ENCODE measurements at regions not wholly inside any gene's neighbourhood (a gene's known extent, or its start where the extent isn't known, plus 50 kb on each side); places are given as distances from the start of the nearest gene placed in this dataset.

DNA sequence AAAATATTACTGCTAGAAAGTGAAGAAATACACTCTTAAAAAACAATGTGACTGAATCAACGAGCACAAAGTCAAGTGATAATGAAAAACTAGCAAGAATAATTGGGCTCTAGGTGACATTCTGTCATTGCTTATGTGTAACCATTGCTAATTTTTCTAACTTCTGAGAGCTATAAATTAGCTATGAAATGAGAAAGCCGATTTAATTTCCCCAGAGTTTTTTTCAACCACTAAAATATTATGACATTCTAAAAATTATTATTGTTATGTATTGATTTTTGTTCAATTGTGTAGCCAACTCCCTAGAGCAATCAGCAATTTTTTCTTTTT lies 458.6 kb upstream of the ATXN8OS start:
- H3K9ac ChIP-seq (ENCODE audit: control insufficient read depth, extremely low read depth, insufficient read depth, low read length), result no peak overlapping the region
- no peak overlapping the region for H3K4me3 ChIP-seq (ENCODE audit: control insufficient read depth in 2 of 3, extremely low read depth in 1 of 3, insufficient read depth in 2 of 3, low read depth in 1 of 3, low read length in 3 of 3)
- FAIRE-seq (no peak), DNase-seq (ENCODE audit: low read depth, low spot score) (no peak)
- no peak overlapping the region for H2AFZ ChIP-seq (ENCODE audit: control insufficient read depth, low read length)
- H3K9me1 ChIP-seq (ENCODE audit: control insufficient read depth, extremely low read depth, insufficient read depth, low read length), result no peaks in the 10 kb centered on the region
- dilution Hi-C loops (cut with MboI; ENCODE audit: extremely low pct_ligation_motif_present, low sequenced_read_pairs), result no loop called here
- no peaks in the 10 kb centered on the region for H3K36me3 ChIP-seq (ENCODE audit: control insufficient read depth in 2 of 2, extremely low read depth in 1 of 2, insufficient read depth in 2 of 2, low read length in 2 of 2)
- no peak for TF ChIP-seq EZH2 (IDR thresholded peaks at IDR 0.05; ENCODE audit: low read length)
- TF ChIP-seq CTCF (optimal IDR thresholded peaks at IDR 0.05 in 1 of 3, IDR thresholded peaks at IDR 0.05 in 1 of 3, conservative IDR thresholded peaks at IDR 0.05 in 1 of 3; ENCODE audit: extremely low read depth in 1 of 3, insufficient read depth in 2 of 3, low read length in 3 of 3), result no peak
- H3K27me3 ChIP-seq (ENCODE audit: control insufficient read depth, extremely low read depth, insufficient read depth, low read length), result no peaks in the 10 kb centered on the region
- H3K4me1 ChIP-seq (ENCODE audit: control insufficient read depth, extremely low read depth, insufficient read depth, low read length), result no peaks in the 10 kb centered on the region
- no peaks in the 10 kb centered on the region for H3K79me2 ChIP-seq (ENCODE audit: control insufficient read depth, insufficient read depth, low read length)
- H3K9me3 ChIP-seq (ENCODE audit: control insufficient read depth, low read depth, low read length), result no peaks in the 10 kb centered on the region
- no peak overlapping the region for H3K27ac ChIP-seq (ENCODE audit: control insufficient read depth, insufficient read depth, low read length)
- H3K4me2 ChIP-seq (ENCODE audit: control insufficient read depth, extremely low read depth, insufficient read depth, low read depth, low read length), result no peak overlapping the region
- no peaks in the 10 kb centered on the region for H4K20me1 ChIP-seq (ENCODE audit: control insufficient read depth, extremely low read depth, insufficient read depth, low read length)

DNA sequence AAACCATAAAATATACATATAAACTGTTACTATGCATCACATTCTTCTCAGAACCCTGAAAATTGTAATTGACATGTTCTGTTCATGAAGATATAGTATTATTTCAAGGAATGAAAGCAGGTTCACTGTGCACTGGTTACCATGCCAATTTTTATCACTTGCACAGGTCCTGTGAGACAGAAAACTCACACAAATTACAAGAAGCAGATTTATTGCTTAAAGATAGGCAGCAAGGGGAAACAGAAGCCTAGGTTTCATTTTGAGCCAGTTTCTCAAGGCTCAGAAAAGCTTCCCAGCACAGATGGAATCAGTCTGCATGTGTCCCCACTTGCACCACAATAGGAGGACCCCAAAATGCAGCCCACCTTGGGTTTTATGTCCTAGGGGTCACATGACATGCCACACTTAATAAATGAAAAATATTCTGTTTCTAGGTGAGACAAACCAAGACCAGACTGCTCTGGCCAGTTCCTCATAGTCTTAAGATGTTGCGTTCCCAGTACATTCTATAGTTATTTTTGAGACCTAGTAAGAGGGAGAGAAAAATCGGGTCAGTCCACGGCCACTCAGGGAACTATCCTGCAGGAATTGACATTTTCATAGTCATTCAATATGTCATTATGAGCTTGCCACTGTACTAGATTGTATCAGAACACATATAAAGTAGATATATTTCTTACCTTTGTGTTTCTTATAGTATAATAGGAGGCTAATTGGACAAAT lies 459.1 kb upstream of the ATXN8OS start:
- FAIRE-seq (no peak), DNase-seq (ENCODE audit: low read depth, low spot score) (no peak)
- Histone ChIP-seq H3K9me1 (ENCODE audit: control insufficient read depth, extremely low read depth, insufficient read depth, low read length) (no peaks in the 10 kb centered on the region), H3K9me3 (ENCODE audit: control insufficient read depth, low read depth, low read length) (no peaks in the 10 kb centered on the region), H2AFZ (ENCODE audit: control insufficient read depth, low read length) (no peak overlapping the region), H3K36me3 (ENCODE audit: control insufficient read depth in 2 of 2, extremely low read depth in 1 of 2, insufficient read depth in 2 of 2, low read length in 2 of 2) (no peaks in the 10 kb centered on the region), H3K27me3 (ENCODE audit: control insufficient read depth, extremely low read depth, insufficient read depth, low read length) (no peaks in the 10 kb centered on the region), H3K27ac (ENCODE audit: control insufficient read depth, insufficient read depth, low read length) (no peak overlapping the region), H3K4me1 (ENCODE audit: control insufficient read depth, extremely low read depth, insufficient read depth, low read length) (no peaks in the 10 kb centered on the region), H3K4me2 (ENCODE audit: control insufficient read depth, extremely low read depth, insufficient read depth, low read depth, low read length) (no peak overlapping the region), H3K4me3 (ENCODE audit: control insufficient read depth in 2 of 3, extremely low read depth in 1 of 3, insufficient read depth in 2 of 3, low read depth in 1 of 3, low read length in 3 of 3) (no peak overlapping the region), H3K79me2 (ENCODE audit: control insufficient read depth, insufficient read depth, low read length) (no peaks in the 10 kb centered on the region), H4K20me1 (ENCODE audit: control insufficient read depth, extremely low read depth, insufficient read depth, low read length) (no peaks in the 10 kb centered on the region), H3K9ac (ENCODE audit: control insufficient read depth, extremely low read depth, insufficient read depth, low read length) (no peak overlapping the region)
- TF ChIP-seq CTCF (optimal IDR thresholded peaks at IDR 0.05 in 1 of 3, IDR thresholded peaks at IDR 0.05 in 1 of 3, conservative IDR thresholded peaks at IDR 0.05 in 1 of 3; ENCODE audit: extremely low read depth in 1 of 3, insufficient read depth in 2 of 3, low read length in 3 of 3) (no peak), EZH2 (IDR thresholded peaks at IDR 0.05; ENCODE audit: low read length) (no peak)
- dilution Hi-C loops (cut with MboI; ENCODE audit: extremely low pct_ligation_motif_present, low sequenced_read_pairs), result no loop called here

All from keratinocyte (primary cell).